CD4-positive, alpha-beta T cell (primary cell): ENCODE measurements at regions not wholly inside any gene's neighbourhood (a gene's known extent, or its start where the extent isn't known, plus 50 kb on each side); places are given as distances from the start of the nearest gene placed in this dataset.

Experiments
- ATAC-seq: fragments of 200-7000 bp; cut with Tn5 transposase; one replicate; pipeline ENCODE4 v1.10.0; 2022; ENCODE audit warnings: mild to moderate bottlenecking; ENCODE audit not compliant: poor library complexity
- CTCF ChIA-PET: fragments of 350-600 bp; sonication (Branson Sonifier 250); formaldehyde crosslinking; loops from one replicate; lab custom pipeline; 2021; ENCODE audit warnings: antibody characterized with exemption, inconsistent platforms; lab: Charles Lee
- POLR2A ChIA-PET: fragments of 350-600 bp; sonication (Branson Sonifier 250); formaldehyde crosslinking; loops from one replicate; lab custom pipeline; 2021; ENCODE audit warnings: antibody characterized with exemption, inconsistent platforms; lab: Charles Lee
- DNase-seq, 14 experiments: peaks; one replicate each; pipeline ENCODE4 v3.0.0-alpha.2; 2013 to 2020; ENCODE audit warnings: mixed read lengths in 2 of 14
- H3K27ac ChIP-seq, 2 donors: one replicate each; pipeline versions ENCODE4 v1.5.1 to v1.7.0; 2013; ENCODE audit warnings: low read length in 2 of 2, low read depth in 1 of 2, mild to moderate bottlenecking in 1 of 2
- H3K27me3 ChIP-seq, 2 experiments: 1 replicate in 1 of 2; 2 replicates in 1 of 2; pipeline versions ENCODE4 v1.6.1 to v1.7.0; 2013; ENCODE audit warnings: low read length in 2 of 2, control low read depth in 1 of 2, mild to moderate bottlenecking in 1 of 2, moderate library complexity in 1 of 2; ENCODE audit not compliant: insufficient read depth in 2 of 2, control insufficient read depth in 1 of 2
- H3K36me3 ChIP-seq: one replicate; pipeline ENCODE4 v1.6.1; 2013; ENCODE audit warnings: low read length, control low read depth; ENCODE audit not compliant: insufficient read depth
- H3K4me1 ChIP-seq: one replicate; pipeline ENCODE4 v1.6.1; 2013; ENCODE audit warnings: low read length, control low read depth; ENCODE audit not compliant: insufficient read depth
- H3K4me3 ChIP-seq: one replicate; pipeline ENCODE4 v1.5.1; 2013; ENCODE audit warnings: mild to moderate bottlenecking, low read length, moderate library complexity
- H3K9me3 ChIP-seq, 2 experiments: 1 replicate in 1 of 2; 2 replicates in 1 of 2; pipeline versions ENCODE4 v1.6.1 to v1.7.0; 2013; ENCODE audit warnings: low read length in 2 of 2, mild to moderate bottlenecking in 2 of 2, control low read depth in 1 of 2, moderate library complexity in 1 of 2; ENCODE audit not compliant: control insufficient read depth in 1 of 2, insufficient read depth in 1 of 2
- H3K27ac Mint-ChIP-seq: one replicate; pipeline ENCODE4 v1.8.0; 2020; ENCODE audit warnings: mixed read lengths
- H3K27me3 Mint-ChIP-seq: one replicate; pipeline ENCODE4 v1.8.0; 2021; ENCODE audit warnings: mixed read lengths
- H3K36me3 Mint-ChIP-seq: one replicate; pipeline ENCODE4 v1.8.0; 2021; ENCODE audit warnings: low read depth, mixed read lengths
- H3K4me1 Mint-ChIP-seq: one replicate; pipeline ENCODE4 v1.8.0; 2021; ENCODE audit warnings: low read depth, mixed read lengths
- H3K4me3 Mint-ChIP-seq: one replicate; pipeline ENCODE4 v1.8.0; 2020; ENCODE audit warnings: mild to moderate bottlenecking, mixed read lengths
- H3K9me3 Mint-ChIP-seq: one replicate; pipeline ENCODE4 v1.8.0; 2020; ENCODE audit warnings: mixed read lengths
- intact Hi-C, 2 experiments: fragments of 100-400 bp; cut with DNase I in 1 of 2; cut with micrococcal nuclease in 1 of 2; formaldehyde crosslinking; loops; one replicate each; pipeline versions ENCODE4 v1.15.1 to v1.9.0; 2023 to 2025; cut with DNase I, micrococcal nuclease
- TF ChIP-seq, protein P1 (sequence below): fragments of 200-600 bp; IDR thresholded peaks from one replicate; pipeline ENCODE4 v1.8.0; 2022; ENCODE audit warnings: antibody characterized with exemption, mild to moderate bottlenecking

DNA sequence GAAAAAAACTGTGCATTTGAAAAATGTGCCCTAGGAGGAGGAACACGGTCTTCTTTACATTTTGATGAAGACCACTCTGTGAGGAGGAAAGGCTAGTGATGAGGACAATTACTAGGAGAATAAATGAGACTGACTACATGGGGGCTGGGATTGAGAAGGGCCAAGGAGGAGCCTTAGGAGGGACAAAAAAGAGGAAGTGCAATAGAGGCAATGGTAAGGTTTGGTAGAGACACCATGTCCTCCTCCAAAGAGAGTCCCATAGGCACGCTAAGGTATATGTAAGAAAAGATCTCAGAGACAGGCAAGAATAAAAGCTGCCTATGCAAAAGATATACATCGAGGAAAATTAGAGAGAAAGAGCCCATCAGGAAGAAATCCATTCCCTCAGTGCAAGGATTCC lies 336.5 kb upstream of the SFRP2 start:
- Mint-ChIP-seq H3K9me3 (no peaks in the 10 kb centered on the region), H3K36me3 (no peaks in the 10 kb centered on the region), H3K27me3 (peaks cover 33% of the 10 kb centered on the region), H3K27ac (no peak overlapping the region), H3K4me3 (no peak overlapping the region), H3K4me1 (no peaks in the 10 kb centered on the region)
- no peaks in the 10 kb centered on the region for H3K4me1 ChIP-seq
- TF ChIP-seq, protein P1, sequence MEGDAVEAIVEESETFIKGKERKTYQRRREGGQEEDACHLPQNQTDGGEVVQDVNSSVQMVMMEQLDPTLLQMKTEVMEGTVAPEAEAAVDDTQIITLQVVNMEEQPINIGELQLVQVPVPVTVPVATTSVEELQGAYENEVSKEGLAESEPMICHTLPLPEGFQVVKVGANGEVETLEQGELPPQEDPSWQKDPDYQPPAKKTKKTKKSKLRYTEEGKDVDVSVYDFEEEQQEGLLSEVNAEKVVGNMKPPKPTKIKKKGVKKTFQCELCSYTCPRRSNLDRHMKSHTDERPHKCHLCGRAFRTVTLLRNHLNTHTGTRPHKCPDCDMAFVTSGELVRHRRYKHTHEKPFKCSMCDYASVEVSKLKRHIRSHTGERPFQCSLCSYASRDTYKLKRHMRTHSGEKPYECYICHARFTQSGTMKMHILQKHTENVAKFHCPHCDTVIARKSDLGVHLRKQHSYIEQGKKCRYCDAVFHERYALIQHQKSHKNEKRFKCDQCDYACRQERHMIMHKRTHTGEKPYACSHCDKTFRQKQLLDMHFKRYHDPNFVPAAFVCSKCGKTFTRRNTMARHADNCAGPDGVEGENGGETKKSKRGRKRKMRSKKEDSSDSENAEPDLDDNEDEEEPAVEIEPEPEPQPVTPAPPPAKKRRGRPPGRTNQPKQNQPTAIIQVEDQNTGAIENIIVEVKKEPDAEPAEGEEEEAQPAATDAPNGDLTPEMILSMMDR = no peak
- DNase-seq (no peak), ATAC-seq (no peak)
- H3K4me3 ChIP-seq = no peak overlapping the region
- peaks cover 0 to 4% of the 10 kb centered on the region in 2 experiments for H3K9me3 ChIP-seq
- CTCF ChIA-PET = no interaction called here
- H3K27ac ChIP-seq = no peak overlapping the region
- no peaks in the 10 kb centered on the region for H3K36me3 ChIP-seq
- intact Hi-C loops = no loop called here
- POLR2A ChIA-PET = no interaction called here
- H3K27me3 ChIP-seq = peaks cover 0 to 3% of the 10 kb centered on the region in 2 experiments

DNA sequence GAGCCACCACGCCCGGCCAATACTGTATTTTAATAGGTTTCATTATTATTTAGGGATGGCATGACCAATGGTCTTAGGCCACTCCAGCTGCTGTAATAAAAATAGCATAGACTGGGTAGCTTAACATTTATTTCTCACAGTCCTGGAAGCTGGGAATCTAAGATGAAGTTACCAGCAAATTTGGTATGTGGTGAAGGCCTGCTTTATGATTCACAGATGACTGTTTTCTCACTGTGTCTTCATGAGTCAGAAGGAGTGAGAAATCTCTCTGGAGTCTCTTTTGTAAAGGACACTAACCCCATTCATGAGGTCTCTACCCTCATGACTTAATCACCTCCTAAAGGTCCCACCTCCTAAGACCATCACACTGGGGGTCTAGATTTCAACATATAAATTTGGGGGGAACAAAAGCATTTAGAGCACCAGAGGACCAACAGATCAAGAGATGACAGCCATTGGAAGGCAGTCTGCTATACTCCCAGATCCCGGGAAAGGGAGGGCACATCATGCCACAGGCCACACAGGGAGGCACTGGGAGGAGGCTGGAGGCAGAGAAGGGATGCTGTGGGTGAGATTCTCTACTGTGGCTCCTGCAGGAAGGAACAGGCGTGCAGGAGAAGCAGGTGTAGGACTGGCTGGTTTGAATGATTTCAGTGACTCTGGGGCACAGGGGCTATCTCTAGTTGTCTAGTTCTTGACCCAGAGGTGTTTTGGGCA lies 335.8 kb upstream of the SFRP2 start:
- no peaks in the 10 kb centered on the region for H3K4me1 Mint-ChIP-seq
- ChIA-PET CTCF (no interaction called here), POLR2A (no interaction called here)
- Histone ChIP-seq H3K27ac (no peak overlapping the region), H3K4me3 (no peak overlapping the region), H3K4me1 (no peaks in the 10 kb centered on the region), H3K36me3 (no peaks in the 10 kb centered on the region), H3K27me3 (peaks cover 0 to 3% of the 10 kb centered on the region in 2 experiments), H3K9me3 (peaks cover 0 to 4% of the 10 kb centered on the region in 2 experiments)
- H3K27ac Mint-ChIP-seq = no peak overlapping the region
- no peaks in the 10 kb centered on the region for H3K36me3 Mint-ChIP-seq
- TF ChIP-seq, protein P1 = no peak
- H3K9me3 Mint-ChIP-seq = no peaks in the 10 kb centered on the region
- H3K27me3 Mint-ChIP-seq = peaks cover 33% of the 10 kb centered on the region
- no peak overlapping the region for H3K4me3 Mint-ChIP-seq
- intact Hi-C loops = no loop called here
- ATAC-seq = no peak
- DNase-seq = no peak

DNA sequence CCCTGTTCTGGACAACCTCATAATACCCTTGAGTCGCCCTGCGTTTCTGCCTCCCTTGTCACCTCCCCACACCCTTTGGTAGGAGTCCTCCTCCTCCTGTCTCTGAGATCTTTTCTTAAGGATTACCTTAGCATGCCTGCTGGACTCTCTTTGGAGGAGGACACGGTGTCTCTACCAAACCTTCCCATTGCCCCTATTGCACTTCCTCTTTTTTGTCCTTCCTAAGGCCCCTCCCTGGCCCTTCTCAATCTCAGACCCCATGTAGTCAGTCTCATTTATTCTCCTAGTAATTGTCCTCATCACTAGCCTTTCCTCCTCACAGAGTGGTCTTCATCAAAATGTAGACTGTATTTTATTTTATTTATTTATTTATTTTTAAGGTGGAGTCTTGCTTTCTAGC lies 335.0 kb upstream of the SFRP2 start:
- ChIA-PET POLR2A (no interaction called here), CTCF (no interaction called here)
- Mint-ChIP-seq H3K27ac (no peak overlapping the region), H3K4me1 (no peaks in the 10 kb centered on the region), H3K9me3 (no peaks in the 10 kb centered on the region), H3K36me3 (no peaks in the 10 kb centered on the region), H3K4me3 (no peak overlapping the region), H3K27me3 (peaks cover 33% of the 10 kb centered on the region)
- Histone ChIP-seq H3K4me3 (no peak overlapping the region), H3K27me3 (peaks cover 0 to 3% of the 10 kb centered on the region in 2 experiments), H3K27ac (no peak overlapping the region), H3K9me3 (peaks cover 0 to 4% of the 10 kb centered on the region in 2 experiments), H3K36me3 (no peaks in the 10 kb centered on the region), H3K4me1 (no peaks in the 10 kb centered on the region)
- ATAC-seq (no peak), DNase-seq (no peak)
- intact Hi-C loops = no loop called here
- TF ChIP-seq, protein P1 = no peak
